HEK293T (cell line): ENCODE measurements at regions not wholly inside any gene's neighbourhood (a gene's known extent, or its start where the extent isn't known, plus 50 kb on each side); places are given as distances from the start of the nearest gene placed in this dataset.

Experiments
- ARNT ChIP-seq: fragments of 450-650 bp; IDR thresholded peaks from 2 replicates; pipeline ENCODE4 v1.6.1; 2017; ENCODE audit warnings: mild to moderate bottlenecking
- BHLHE40 ChIP-seq: fragments of 450-650 bp; IDR thresholded peaks from 2 replicates; pipeline ENCODE4 v1.6.1; 2016; ENCODE audit warnings: mild to moderate bottlenecking, moderate library complexity, borderline replicate concordance
- CTBP1 ChIP-seq: fragments of 450-650 bp; IDR thresholded peaks from 2 replicates; pipeline ENCODE4 v1.6.1; 2016; ENCODE audit warnings: borderline replicate concordance
- ELF4 ChIP-seq: fragments of 450-650 bp; IDR thresholded peaks from 2 replicates; pipeline ENCODE4 v1.6.1; 2017; ENCODE audit warnings: antibody characterized with exemption
- FOXM1 ChIP-seq: fragments of 450-650 bp; IDR thresholded peaks from 2 replicates; pipeline ENCODE4 v1.6.1; 2017; ENCODE audit warnings: mild to moderate bottlenecking, borderline replicate concordance
- HDGF ChIP-seq: fragments of 450-650 bp; IDR thresholded peaks from 2 replicates; pipeline ENCODE4 v1.6.1; 2017; ENCODE audit warnings: antibody characterized with exemption, borderline replicate concordance
- PKNOX1 ChIP-seq: fragments of 450-650 bp; IDR thresholded peaks from 2 replicates; pipeline ENCODE4 v1.6.1; 2016
- SP1 ChIP-seq: fragments of 450-650 bp; IDR thresholded peaks from 2 replicates; pipeline ENCODE4 v1.6.1; 2017
- SUZ12 ChIP-seq: fragments of 450-650 bp; IDR thresholded peaks from 2 replicates; pipeline ENCODE4 v1.6.1; 2016; ENCODE audit warnings: mild to moderate bottlenecking
- TARDBP ChIP-seq: fragments of 450-650 bp; IDR thresholded peaks from 2 replicates; pipeline ENCODE4 v1.6.1; 2016

- no peak for TF ChIP-seq FOXM1
- no peak for TF ChIP-seq ELF4
- TF ChIP-seq SP1 = no peak
- no peak for TF ChIP-seq TARDBP
- no peak for TF ChIP-seq HDGF
- no peak for TF ChIP-seq BHLHE40
- no peak for TF ChIP-seq ARNT
- TF ChIP-seq PKNOX1 = no peak
- TF ChIP-seq SUZ12 = no peak
- no peak for TF ChIP-seq CTBP1
Observed at GRCh38 chr6:95078457-95078856, 498.9 kb upstream of the MANEA start.
